H1 (cell line): ENCODE measurements at regions not wholly inside any gene's neighbourhood (a gene's known extent, or its start where the extent isn't known, plus 50 kb on each side); places are given as distances from the start of the nearest gene placed in this dataset.
"Not testable (repeated sequence)": the region's sequence is repeated elsewhere in the genome, so short reads cannot be mapped to it uniquely, and the experiment has no call there.

Experiments used
- CTCF ChIA-PET: fragments of 300-600 bp; sonication (Branson Sonifier 250); formaldehyde crosslinking; loops from one replicate; lab custom pipeline; 2021; ENCODE audit not compliant: partially characterized antibody; lab: Charles Lee
- POLR2A ChIA-PET: fragments of 300-600 bp; sonication (Branson Sonifier 250); formaldehyde crosslinking; loops from one replicate; lab custom pipeline; 2021; ENCODE audit warnings: inconsistent platforms; ENCODE audit not compliant: partially characterized antibody; lab: Charles Lee
- DNase-seq, 2 experiments: peaks; one replicate each; pipeline versions ENCODE4 v3.0.0 to v3.0.0-alpha.2; 2010 to 2022; ENCODE audit warnings: low spot score in 2 of 2, low read depth in 1 of 2, mixed read lengths in 1 of 2
- FAIRE-seq: peaks from 2 replicates; lab custom pipeline; 2011; peaks lifted over from hg19 to GRCh38; lab: Jason Lieb, UNC
- H2AFZ ChIP-seq: 2 replicates; pipeline ENCODE4 v1.8.1; 2012; ENCODE audit warnings: low read length, inconsistent platforms
- H2AK5ac ChIP-seq: 2 replicates; pipeline ENCODE4 v1.6.1; 2013; ENCODE audit warnings: low read depth, low read length
- H2BK120ac ChIP-seq: replicated peaks from 2 replicates; pipeline ENCODE3; 2013; ENCODE audit warnings: low read depth, low read length, inconsistent platforms
- H2BK12ac ChIP-seq: 2 replicates; pipeline ENCODE4 v1.6.1; 2013; ENCODE audit warnings: low read depth, low read length
- H2BK15ac ChIP-seq: 2 replicates; pipeline ENCODE4 v1.6.1; 2013; ENCODE audit warnings: low read length
- H2BK20ac ChIP-seq: 2 replicates; pipeline ENCODE4 v1.6.1; 2013; ENCODE audit warnings: low read length
- H2BK5ac ChIP-seq: 2 replicates; pipeline ENCODE4 v1.6.1; 2013; ENCODE audit warnings: low read depth, low read length
- H3K14ac ChIP-seq: 2 replicates; pipeline ENCODE4 v1.6.1; 2013; ENCODE audit warnings: inconsistent platforms; ENCODE audit not compliant: insufficient read length
- H3K18ac ChIP-seq: 2 replicates; pipeline ENCODE4 v1.6.1; 2013; ENCODE audit warnings: low read length; ENCODE audit errors: extremely low read depth
- H3K23ac ChIP-seq: 2 replicates; pipeline ENCODE4 v1.6.1; 2013; ENCODE audit warnings: inconsistent platforms; ENCODE audit not compliant: insufficient read length
- H3K23me2 ChIP-seq: 2 replicates; pipeline ENCODE4 v1.6.1; 2013; ENCODE audit warnings: low read depth, low read length
- H3K27ac ChIP-seq: 2 replicates; pipeline ENCODE4 v1.6.1; 2011; ENCODE audit warnings: low read depth, low read length, inconsistent platforms
- H3K27me3 ChIP-seq, 4 experiments: replicated peaks in 1 of 4; 1 replicate in 1 of 4; 2 replicates in 3 of 4; pipeline versions ENCODE4 v1.6.1 to v1.8.1; 2011 to 2013; ENCODE audit warnings: low read length in 3 of 4, mild to moderate bottlenecking in 3 of 4, inconsistent platforms in 2 of 4, mixed read lengths in 2 of 4, moderate library complexity in 1 of 4; ENCODE audit not compliant: control insufficient read depth in 3 of 4, insufficient read depth in 3 of 4; ENCODE audit errors: extremely low read depth in 1 of 4
- H3K36me3 ChIP-seq, 4 experiments: 2 replicates each; pipeline versions ENCODE4 v1.6.1 to v1.8.1; 2011 to 2013; ENCODE audit warnings: mild to moderate bottlenecking in 4 of 4, low read length in 3 of 4, moderate library complexity in 2 of 4, control low read depth in 1 of 4, inconsistent platforms in 1 of 4; ENCODE audit not compliant: insufficient read depth in 4 of 4, control insufficient read depth in 2 of 4
- H3K4ac ChIP-seq: replicated peaks from 2 replicates; pipeline ENCODE3; 2013; ENCODE audit warnings: low read length, low read depth, mixed read lengths, inconsistent platforms; ENCODE audit not compliant: insufficient read length
- H3K4me1 ChIP-seq, 4 experiments: replicated peaks in 1 of 4; 1 replicate in 1 of 4; 2 replicates in 3 of 4; pipeline versions ENCODE4 v1.6.1 to v1.8.1; 2011 to 2013; ENCODE audit warnings: low read length in 3 of 4, inconsistent platforms in 2 of 4, mixed read lengths in 1 of 4; ENCODE audit not compliant: insufficient read depth in 4 of 4, control insufficient read depth in 3 of 4
- H3K4me2 ChIP-seq, 2 experiments: 2 replicates each; pipeline versions ENCODE4 v1.6.1 to v1.8.1; 2011 to 2013; ENCODE audit warnings: low read depth in 2 of 2, low read length in 2 of 2, control low read depth in 1 of 2, inconsistent platforms in 1 of 2, mild to moderate bottlenecking in 1 of 2; ENCODE audit not compliant: insufficient read depth in 1 of 2
- H3K4me3 ChIP-seq, 4 experiments: fragments of 200-600, 300-600 bp in 1 of 4; sonication (generic), shearing (Covaris generic), sonication (Bioruptor Twin) in 1 of 4; 2 replicates each; pipeline versions ENCODE4 v1.5.1 to v1.8.1; 2011 to 2016; ENCODE audit warnings: low read length in 4 of 4, low read depth in 3 of 4, control low read depth in 2 of 4, inconsistent platforms in 2 of 4, mild to moderate bottlenecking in 2 of 4, mixed read lengths in 1 of 4, moderate library complexity in 1 of 4; ENCODE audit not compliant: insufficient read depth in 2 of 4; ENCODE audit errors: extremely low read depth in 1 of 4
- H3K56ac ChIP-seq: replicated peaks from 2 replicates; pipeline ENCODE3; 2013; ENCODE audit warnings: low read depth, mild to moderate bottlenecking, mixed read lengths, low read length, inconsistent platforms; ENCODE audit not compliant: insufficient read length
- H3K79me1 ChIP-seq: 2 replicates; pipeline ENCODE4 v1.6.1; 2013; ENCODE audit warnings: low read depth, low read length, control low read depth
- H3K79me2 ChIP-seq, 2 experiments: 2 replicates each; pipeline versions ENCODE4 v1.6.1 to v1.8.1; 2012 to 2013; ENCODE audit warnings: low read length in 2 of 2, mild to moderate bottlenecking in 2 of 2, inconsistent platforms in 1 of 2; ENCODE audit not compliant: insufficient read depth in 2 of 2, control insufficient read depth in 1 of 2
- H3K9ac ChIP-seq, 4 experiments: replicated peaks in 1 of 4; 1 replicate in 1 of 4; 2 replicates in 3 of 4; pipeline versions ENCODE4 v1.6.1 to v1.8.1; 2011 to 2013; ENCODE audit warnings: low read depth in 3 of 4, low read length in 3 of 4, control low read depth in 2 of 4, mild to moderate bottlenecking in 2 of 4, moderate library complexity in 2 of 4, inconsistent platforms in 1 of 4; ENCODE audit errors: extremely low read depth in 1 of 4
- H3K9me3 ChIP-seq, 2 experiments: 2 replicates each; pipeline versions ENCODE4 v1.6.1 to v1.8.1; 2012 to 2013; ENCODE audit warnings: mild to moderate bottlenecking in 2 of 2, moderate library complexity in 2 of 2, control low read depth in 1 of 2, inconsistent platforms in 1 of 2, low read depth in 1 of 2, low read length in 1 of 2, mixed read lengths in 1 of 2; ENCODE audit not compliant: insufficient read depth in 2 of 2
- H4K20me1 ChIP-seq, 2 experiments: replicated peaks in 1 of 2; 2 replicates each; pipeline versions ENCODE3 to v1.8.1; 2011 to 2013; ENCODE audit warnings: inconsistent platforms in 2 of 2, low read length in 2 of 2, mild to moderate bottlenecking in 1 of 2; ENCODE audit not compliant: insufficient read depth in 2 of 2, control insufficient read depth in 1 of 2
- H4K5ac ChIP-seq: 2 replicates; pipeline ENCODE4 v1.6.1; 2013; ENCODE audit warnings: low read length, low read depth, mixed read lengths, inconsistent platforms; ENCODE audit not compliant: insufficient read length
- H4K8ac ChIP-seq: 2 replicates; pipeline ENCODE4 v1.8.0; 2013; ENCODE audit warnings: mild to moderate bottlenecking, moderate library complexity, low read length, inconsistent platforms; ENCODE audit not compliant: insufficient read depth; ENCODE audit errors: extremely low read depth
- H4K91ac ChIP-seq: replicated peaks from 2 replicates; pipeline ENCODE3; 2013; ENCODE audit warnings: low read length, mixed read lengths, inconsistent platforms; ENCODE audit not compliant: insufficient read length
- WGBS, 2 experiments: shearing (Covaris generic) in 1 of 2; methylation state at CpG; one replicate each; pipeline versions ENCODE4 v1.1.6 to v1.1.7; 2013 to 2015; ENCODE audit warnings: low lambda C conversion rate in 2 of 2, mixed read lengths in 2 of 2, inconsistent platforms in 1 of 2, low coverage in 1 of 2, missing lambda C conversion rate in 1 of 2; ENCODE audit not compliant: insufficient replicate concordance in 2 of 2, insufficient coverage in 1 of 2, insufficient read length in 1 of 2; ENCODE audit errors: extremely low coverage in 1 of 2, missing lambda C conversion rate in 1 of 2; 5-methylcytosine and 5-hydroxymethylcytosine counted together

- H3K4ac ChIP-seq, H4K91ac ChIP-seq, H3K79me2 ChIP-seq, H3K79me1 ChIP-seq, H3K14ac ChIP-seq, H4K5ac ChIP-seq, H2BK12ac ChIP-seq, H2AK5ac ChIP-seq, H2BK20ac ChIP-seq, H3K9ac ChIP-seq, H3K4me1 ChIP-seq, H4K20me1 ChIP-seq, H2BK15ac ChIP-seq, H2AFZ ChIP-seq, H3K23ac ChIP-seq, H3K27ac ChIP-seq, H3K18ac ChIP-seq, FAIRE-seq, H2BK5ac ChIP-seq, POLR2A ChIA-PET, H4K8ac ChIP-seq, H3K36me3 ChIP-seq, H3K27me3 ChIP-seq, H3K9me3 ChIP-seq, H3K23me2 ChIP-seq, H3K56ac ChIP-seq, H2BK120ac ChIP-seq, DNase-seq, H3K4me3 ChIP-seq, H3K4me2 ChIP-seq: not testable (repeated sequence)
- CTCF ChIA-PET: interaction anchor here (0.6 to 7.4 kb wide), 10 partner anchors 8 to 201 kb away, joined by 3 to 208 read pairs (median 4); no protein-coding TSS in a partner anchor
- WGBS, 2 experiments: 92% methylated on average over 1 of the region's 1 CpG; no CpG with 5 or more reads in 1 of the 2 experiments
Observed at GRCh38 chr2:16753025-16753424, 87.4 kb upstream of the CYRIA start.

- H3K79me1 ChIP-seq, POLR2A ChIA-PET, FAIRE-seq: not testable (repeated sequence)
Observed at GRCh38 chr2:16750925-16751214, 85.2 kb upstream of the CYRIA start.

More at GRCh38 chr2:16750925-16751214, 85.2 kb upstream of the CYRIA start:
- H2AK5ac ChIP-seq, H3K79me2 ChIP-seq, H2BK5ac ChIP-seq, H4K8ac ChIP-seq, H3K4me3 ChIP-seq, H3K56ac ChIP-seq, H3K23ac ChIP-seq, H3K27ac ChIP-seq, H3K4me1 ChIP-seq, H4K5ac ChIP-seq, H3K14ac ChIP-seq, H3K4me2 ChIP-seq, H2BK120ac ChIP-seq, H2BK20ac ChIP-seq, H3K4ac ChIP-seq, H3K18ac ChIP-seq, H3K36me3 ChIP-seq, H2BK15ac ChIP-seq, H4K91ac ChIP-seq, H3K9ac ChIP-seq, H2AFZ ChIP-seq, DNase-seq, H3K27me3 ChIP-seq, H3K23me2 ChIP-seq, H3K9me3 ChIP-seq, H2BK12ac ChIP-seq, H4K20me1 ChIP-seq: not testable (repeated sequence)
- CTCF ChIA-PET: interaction anchor here (1.4 kb wide), 1 partner anchor 142 kb away, joined by 4 read pairs; no protein-coding TSS in a partner anchor
- 95% methylated on average over 1 of the region's 1 CpG; no CpG with 5 or more reads in 1 of the 2 experiments for WGBS, 2 experiments
